Heart right ventricle (tissue), 16 donors: ENCODE measurements at regions not wholly inside any gene's neighbourhood (a gene's known extent, or its start where the extent isn't known, plus 50 kb on each side); places are given as distances from the start of the nearest gene placed in this dataset.
"Not testable (repeated sequence)": the region's sequence is repeated elsewhere in the genome, so short reads cannot be mapped to it uniquely, and the experiment has no call there.

Source experiments
- ATAC-seq, 8 donors: fragments of 200-7000 bp; cut with Tn5 transposase; one replicate each; pipeline ENCODE4 v1.9.1; 2020; ENCODE audit warnings: mild to moderate bottlenecking in 8 of 8, moderate library complexity in 8 of 8, moderate number of reproducible peaks in 1 of 8
- DNase-seq, 2 donors: peaks; one replicate each; pipeline ENCODE4 v3.0.0-alpha.2; 2020
- H3K27ac ChIP-seq, 10 donors: fragments of 200-600 bp; sonication (generic) in 2 of 10; one replicate each; pipeline versions ENCODE4 v1.5.0 to v1.8.0; 2020 to 2022; ENCODE audit warnings: mild to moderate bottlenecking in 3 of 10
- H3K27me3 ChIP-seq, 7 donors: fragments of 200-600 bp; one replicate each; pipeline ENCODE4 v1.8.0; 2021 to 2022; ENCODE audit warnings: mild to moderate bottlenecking in 2 of 7
- H3K36me3 ChIP-seq, 9 donors: fragments of 200-600 bp; sonication (generic) in 1 of 9; one replicate each; pipeline versions ENCODE4 v1.5.0 to v1.8.0; 2020 to 2022; ENCODE audit warnings: mild to moderate bottlenecking in 2 of 9
- H3K4me1 ChIP-seq, 9 donors: fragments of 200-600 bp; sonication (generic) in 1 of 9; one replicate each; pipeline versions ENCODE4 v1.5.0 to v1.8.0; 2020 to 2022; ENCODE audit warnings: mild to moderate bottlenecking in 4 of 9
- H3K4me3 ChIP-seq, 10 donors: fragments of 200-600 bp; sonication (generic) in 2 of 10; one replicate each; pipeline versions ENCODE4 v1.5.0 to v1.8.0; 2020 to 2022; ENCODE audit warnings: mild to moderate bottlenecking in 7 of 10, moderate library complexity in 2 of 10
- H3K9me3 ChIP-seq, 11 donors: fragments of 200-600 bp in 10 of 11; sonication (generic) in 2 of 11; one replicate each; pipeline versions ENCODE4 v1.5.0 to v1.8.0; 2013 to 2022; ENCODE audit warnings: mild to moderate bottlenecking in 2 of 11, control low read depth in 1 of 11, moderate library complexity in 1 of 11
- CTCF ChIP-seq, 9 donors: fragments of 200-600 bp; sonication (generic) in 2 of 9; IDR thresholded peaks; one replicate each; pipeline versions ENCODE4 v1.5.0 to v1.8.0; 2021 to 2022; ENCODE audit warnings: antibody characterized with exemption in 9 of 9, mild to moderate bottlenecking in 5 of 9, moderate library complexity in 1 of 9
- WGBS, 2 donors: extraction: QIAGEN DNeasy Blood & Tissue Kit; methylation state at CpG; one replicate each; pipeline ENCODE4 v1.1.7; 2013; ENCODE audit warnings: inconsistent platforms in 1 of 2; 5-methylcytosine and 5-hydroxymethylcytosine counted together
- intact Hi-C, 10 donors: fragments of 100-400 bp; cut with DNase I; formaldehyde crosslinking; loops; one replicate each; pipeline versions ENCODE4 v1.11.1 to v1.14.2; 2022
- donor health status: Arrhythmogenic right ventricular cardiomyopathy.
- donor health status: ischemic (EF 13 %, LVEDD 7.1; RV severe dilation, severe dysfunction).
- donor health status: healthy with polysubstance abuse.
- donor health status: DM: no; HTN: yes; CAD: no.
- donor health status: DM: no; HTN: no; CAD: no.
- donor health status: ischemic (EF 25% LVEDD 6.9; RV normal size, moderate dysfunction).
- donor health status: ischemic (EF 25% LVEDD 5.7; RV mildly dilated, moderate dysfunction).
- donor health status: healthy.
- donor health status: DM: yes; HTN: yes; CAD: no.
- donor health status: Ischemic cardiomyopathy.
- donor health status: ischemic (EF 35%, LVEDD 5.7; RV mildly dilated, moderate dysfunction).
- donor health status: nonischemic (EF 11% LVEDD 7.7; RV severe dilation, severe dysfunction).
- donor health status: DM: yes; HTN: yes; CAD: no.
- donor health status: PGD.
- donor health status: ischemic (EF 29% LVEDD 5.4; RV normal size, mild dysfunction).
- donor health status: nonischemic (EF 23%, LVEDD 6.1; RV moderate dilation, normal function).

GRCh38 chr5:30479104-30479503 lies 714.4 kb upstream of the CDH6 start:
- no peak for ATAC-seq
- TF ChIP-seq CTCF (IDR thresholded peaks at IDR 0.05), result no peak
- H3K36me3 ChIP-seq, result no peaks in the 10 kb centered on the region

DNA sequence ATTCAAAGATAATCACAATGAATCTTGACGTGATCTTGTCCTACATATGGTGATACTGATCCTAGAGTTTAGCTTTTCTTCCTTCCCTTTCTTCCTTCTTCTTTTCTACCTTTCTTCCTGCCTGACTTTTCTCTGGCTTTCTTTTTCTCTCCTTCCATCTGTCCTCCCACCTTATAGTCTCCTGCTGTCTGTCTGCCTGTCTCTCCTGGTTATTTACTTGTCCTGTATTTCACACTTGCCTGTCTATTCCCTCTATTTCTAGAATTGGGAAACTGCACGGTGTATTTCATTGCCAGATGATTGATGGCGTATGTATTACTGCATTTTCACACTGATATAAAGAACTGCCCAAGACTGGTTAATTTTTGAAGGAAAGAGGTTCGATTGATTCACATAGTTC lies 718.1 kb upstream of the CDH6 start:
- 58% methylated on average over 4 of the region's 4 CpGs for WGBS, 2 donors
- H3K4me1 ChIP-seq, result no peaks in the 10 kb centered on the region
- H3K27me3 ChIP-seq, result no peaks in the 10 kb centered on the region
- ATAC-seq (no peak), DNase-seq (no peak)
- no peak overlapping the region for H3K4me3 ChIP-seq
- peaks cover 0 to 59% (median 0%) of the 10 kb centered on the region in 11 donors for H3K9me3 ChIP-seq
- no peak for TF ChIP-seq CTCF (IDR thresholded peaks at IDR 0.05)
- intact Hi-C loops, result no loop called here
- H3K36me3 ChIP-seq, result no peaks in the 10 kb centered on the region
- no peak overlapping the region for H3K27ac ChIP-seq

More at GRCh38 chr5:30479104-30479503, 714.4 kb upstream of the CDH6 start:
- H3K9me3 ChIP-seq, result peaks cover 0 to 59% (median 0%) of the 10 kb centered on the region in 11 donors
- intact Hi-C loops, result no loop called here
- no peak overlapping the region for H3K4me3 ChIP-seq
- no peaks in the 10 kb centered on the region for H3K4me1 ChIP-seq
- DNase-seq, result no peak
- H3K27ac ChIP-seq, result no peak overlapping the region
- no peaks in the 10 kb centered on the region for H3K27me3 ChIP-seq

DNA sequence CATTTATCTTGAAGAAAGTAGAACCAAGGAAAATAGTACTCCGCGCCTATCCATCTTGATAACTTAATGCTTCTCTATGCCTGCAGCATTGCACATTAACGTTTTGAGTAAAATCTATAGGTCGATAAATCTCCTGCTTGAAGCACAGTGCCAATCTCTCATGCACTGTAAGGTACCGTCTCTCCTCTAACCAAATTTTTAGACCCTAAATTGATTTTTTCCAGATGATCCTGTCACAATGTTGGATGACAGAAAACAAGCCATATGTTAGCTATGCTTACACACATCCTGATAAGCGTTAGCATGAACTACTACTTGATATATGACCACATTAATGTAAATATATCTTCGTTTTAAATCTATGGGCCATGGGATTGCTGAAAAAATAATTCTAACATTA lies 723.8 kb upstream of the CDH6 start:
- TF ChIP-seq CTCF (IDR thresholded peaks at IDR 0.05), result no peak
- Histone ChIP-seq H3K9me3 (peaks cover 0 to 36% (median 10%) of the 10 kb centered on the region in 11 donors), H3K4me3 (no peak overlapping the region), H3K27me3 (no peaks in the 10 kb centered on the region), H3K27ac (no peak overlapping the region), H3K4me1 (no peaks in the 10 kb centered on the region), H3K36me3 (no peaks in the 10 kb centered on the region)
- ATAC-seq (no peak), DNase-seq (no peak)
- WGBS, 2 donors, result 77 to 79% methylated on average over 7 of the region's 7 CpGs
- intact Hi-C loops, result no loop called here

- Histone ChIP-seq H3K27me3 (no peaks in the 10 kb centered on the region), H3K4me3 (no peak overlapping the region), H3K36me3 (no peaks in the 10 kb centered on the region), H3K4me1 (no peaks in the 10 kb centered on the region), H3K27ac (no peak overlapping the region), H3K9me3 (peaks cover 0 to 30% (median 4%) of the 10 kb centered on the region in 11 donors)
- no peak for DNase-seq
- TF ChIP-seq CTCF (IDR thresholded peaks at IDR 0.05), result no peak
- ATAC-seq, result no peak
- intact Hi-C loops, result no loop called here
Observed at GRCh38 chr5:30458681-30459080, 734.8 kb upstream of the CDH6 start.

DNA sequence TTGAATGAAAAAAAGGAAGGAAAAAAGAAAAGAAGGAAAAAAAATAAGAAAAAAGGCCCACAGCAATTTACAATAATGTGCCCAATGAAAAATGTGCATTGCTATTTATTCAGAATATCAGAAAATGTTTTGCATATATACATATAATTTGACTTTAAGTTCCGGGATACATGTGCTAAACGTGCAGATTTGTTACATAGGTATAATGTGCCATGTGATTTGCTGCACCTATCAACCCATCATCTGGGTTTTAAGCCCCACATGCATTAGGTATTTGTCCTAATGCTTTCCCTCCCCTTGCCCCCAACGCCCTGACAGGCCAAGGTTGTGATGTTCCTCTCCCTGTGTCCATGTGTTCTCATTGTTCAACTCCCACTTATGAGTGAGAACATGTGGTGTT lies 738.0 kb upstream of the CDH6 start:
- H3K4me3 ChIP-seq, DNase-seq, intact Hi-C loops, ATAC-seq, H3K27me3 ChIP-seq, H3K9me3 ChIP-seq, H3K36me3 ChIP-seq, H3K27ac ChIP-seq, H3K4me1 ChIP-seq: not testable (repeated sequence)
- WGBS, 2 donors, result 79 to 86% methylated on average over 3 of the region's 3 CpGs
